Inferior parietal cortex (tissue), 1 donor: ENCODE measurements at regions not wholly inside any gene's neighbourhood (a gene's known extent, or its start where the extent isn't known, plus 50 kb on each side); places are given as distances from the start of the nearest gene placed in this dataset.
"Not testable (repeated sequence)": the region's sequence is repeated elsewhere in the genome, so short reads cannot be mapped to it uniquely, and the experiment has no call there.

Experiments used
- DNase-seq: peaks from one replicate; pipeline ENCODE4 v3.0.0-alpha.2; 2016; ENCODE audit errors: extremely low spot score

GRCh38 chr16:22436823-22437652, 62.6 kb upstream of the CDR2 start:
- peak; percentile 57 for DNase-seq

GRCh38 chr16:22436326-22436822, 62.0 kb upstream of the CDR2 start:
- DNase-seq, result not testable (repeated sequence)

GRCh38 chr16:22431314-22431713, 56.9 kb upstream of the CDR2 start:
- not testable (repeated sequence) for DNase-seq

GRCh38 chr16:22428654-22429053, 54.2 kb upstream of the CDR2 start:
- DNase-seq, result no peak

GRCh38 chr16:22427556-22427955, 53.1 kb upstream of the CDR2 start:
- no peak for DNase-seq

GRCh38 chr16:22425847-22426246, 51.4 kb upstream of the CDR2 start:
- DNase-seq, result no peak

GRCh38 chr16:22425036-22425801, 50.8 kb upstream of the CDR2 start:
- DNase-seq, result no peak

- peak; percentile 10 for DNase-seq
Observed at GRCh38 chr16:22424161-22424937, 49.9 kb upstream of the CDR2 start.
